ENCODE measurements at regions not wholly inside any gene's neighbourhood (a gene's known extent, or its start where the extent isn't known, plus 50 kb on each side); places are given as distances from the start of the nearest gene placed in this dataset.
A peak's percentile ranks its signal among the peaks of the same experiment; 100 is the strongest.

DNA sequence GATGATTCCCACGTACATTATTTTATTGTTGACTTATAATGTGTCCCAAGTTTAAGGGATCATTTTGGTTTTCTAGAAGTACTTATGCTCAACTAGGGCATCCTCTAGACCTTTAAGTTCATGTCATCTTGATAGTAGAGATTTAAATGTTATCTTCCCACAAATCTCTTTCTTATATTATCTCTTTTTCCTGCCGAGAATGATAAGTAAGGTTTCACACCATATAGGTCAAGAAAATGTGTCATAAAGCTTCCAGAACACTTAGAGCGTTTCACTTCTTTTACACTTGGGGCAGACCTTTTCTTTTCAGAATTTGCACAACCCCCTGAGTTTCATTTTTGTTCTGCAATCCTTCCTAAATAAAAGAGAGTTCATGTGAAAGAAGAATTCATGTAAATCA is 142.0 kb upstream of the CBLB start:
- ChIA-PET POLR2A (interaction anchor here (0.6 kb wide), 2 partner anchors 216 to 266 kb away, joined by 3 to 5 read pairs; no protein-coding TSS in a partner anchor), CTCF (interaction anchor here (1.3 kb wide), 1 partner anchor 1054 kb away, joined by 3 read pairs; no protein-coding TSS in a partner anchor)
- peaks cover 13% of the 10 kb centered on the region for H3F3A ChIP-seq (replicated peaks; ENCODE audit: insufficient read depth)
- H3K4me2 ChIP-seq = no peak overlapping the region
- no peak overlapping the region for H3K9ac ChIP-seq
- H3K9me2 ChIP-seq = no peaks in the 10 kb centered on the region
- H4K20me1 ChIP-seq (ENCODE audit: insufficient read depth) = no peaks in the 10 kb centered on the region
- DNase-seq = no peak
- no peaks in the 10 kb centered on the region; a peak in 1 of 4 replicates for H3K4me1 ChIP-seq (ENCODE audit: control insufficient read depth in 1 of 2, insufficient read depth in 2 of 2, low read depth in 1 of 2, low read length in 1 of 2)
- H2AFZ ChIP-seq (ENCODE audit: low read depth) = no peak overlapping the region
- H3K27ac ChIP-seq (ENCODE audit: low read depth in 2 of 2, low read length in 1 of 2) = no peak overlapping the region
- WGBS (ENCODE audit: low lambda C conversion rate) = 90% methylated on average over 3 of the region's 3 CpGs
- no peaks in the 10 kb centered on the region for H3K27me3 ChIP-seq (ENCODE audit: insufficient read depth)
- no peaks in the 10 kb centered on the region for H3K79me2 ChIP-seq (ENCODE audit: insufficient read depth)
- H3K4me3 ChIP-seq (ENCODE audit: low read depth in 2 of 2, low read length in 1 of 2) = no peak overlapping the region
- H3K36me3 ChIP-seq (replicated peaks in 1 of 2; ENCODE audit: control insufficient read depth in 1 of 2, insufficient read depth in 2 of 2, low read length in 1 of 2) = no peaks in the 10 kb centered on the region
- TF ChIP-seq FOSL2 (IDR thresholded peaks at IDR 0.05; ENCODE audit: borderline replicate concordance, low read depth) (no peak), RXRA (IDR thresholded peaks at IDR 0.05; ENCODE audit: borderline replicate concordance, low read depth) (no peak), SMC3 (IDR thresholded peaks at IDR 0.05; ENCODE audit: low read depth, low read length) (no peak), CHD2 (IDR thresholded peaks at IDR 0.05; ENCODE audit: low read length, partially characterized antibody) (no peak), MEF2A (IDR thresholded peaks at IDR 0.05; ENCODE audit: borderline replicate concordance, low read depth) (no peak), POLR2AphosphoS5 (IDR thresholded peaks at IDR 0.05; ENCODE audit: low read depth, low read length) (no peak), YY1 (IDR thresholded peaks at IDR 0.05; ENCODE audit: low read depth) (no peak)
- TF ChIP-seq, protein P1, sequence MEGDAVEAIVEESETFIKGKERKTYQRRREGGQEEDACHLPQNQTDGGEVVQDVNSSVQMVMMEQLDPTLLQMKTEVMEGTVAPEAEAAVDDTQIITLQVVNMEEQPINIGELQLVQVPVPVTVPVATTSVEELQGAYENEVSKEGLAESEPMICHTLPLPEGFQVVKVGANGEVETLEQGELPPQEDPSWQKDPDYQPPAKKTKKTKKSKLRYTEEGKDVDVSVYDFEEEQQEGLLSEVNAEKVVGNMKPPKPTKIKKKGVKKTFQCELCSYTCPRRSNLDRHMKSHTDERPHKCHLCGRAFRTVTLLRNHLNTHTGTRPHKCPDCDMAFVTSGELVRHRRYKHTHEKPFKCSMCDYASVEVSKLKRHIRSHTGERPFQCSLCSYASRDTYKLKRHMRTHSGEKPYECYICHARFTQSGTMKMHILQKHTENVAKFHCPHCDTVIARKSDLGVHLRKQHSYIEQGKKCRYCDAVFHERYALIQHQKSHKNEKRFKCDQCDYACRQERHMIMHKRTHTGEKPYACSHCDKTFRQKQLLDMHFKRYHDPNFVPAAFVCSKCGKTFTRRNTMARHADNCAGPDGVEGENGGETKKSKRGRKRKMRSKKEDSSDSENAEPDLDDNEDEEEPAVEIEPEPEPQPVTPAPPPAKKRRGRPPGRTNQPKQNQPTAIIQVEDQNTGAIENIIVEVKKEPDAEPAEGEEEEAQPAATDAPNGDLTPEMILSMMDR (IDR thresholded peaks at IDR 0.05) = no peak
- H3K9me3 ChIP-seq = no peaks in the 10 kb centered on the region

GRCh38 chr3:106013971-106014370 is 145.2 kb upstream of the CBLB start:
- TF ChIP-seq TCF12 (IDR thresholded peaks at IDR 0.05) (peak; percentile 47; the same call in 1 of the 2 replicates), TEAD4 (IDR thresholded peaks at IDR 0.05; ENCODE audit: borderline replicate concordance, insufficient read depth) (no peak)
- CTCF ChIA-PET = no interaction called here
- Histone ChIP-seq H3K9me2 (no peaks in the 10 kb centered on the region), H3K4me2 (no peak overlapping the region), H2AFZ (ENCODE audit: low read depth) (0 out of 2 replicates have a peak overlapping the region, but pooled peaks have one; percentile 66), H3K4me3 (ENCODE audit: low read depth in 2 of 2, low read length in 1 of 2) (no peak overlapping the region), H3K27me3 (ENCODE audit: insufficient read depth) (no peaks in the 10 kb centered on the region), H3K36me3 (replicated peaks in 1 of 2; ENCODE audit: control insufficient read depth in 1 of 2, insufficient read depth in 2 of 2, low read length in 1 of 2) (no peaks in the 10 kb centered on the region), H3K4me1 (ENCODE audit: control insufficient read depth in 1 of 2, insufficient read depth in 2 of 2, low read depth in 1 of 2, low read length in 1 of 2) (no peaks in the 10 kb centered on the region), H3K79me2 (ENCODE audit: insufficient read depth) (no peaks in the 10 kb centered on the region; the same call in 1 of the 2 replicates), H4K20me1 (ENCODE audit: insufficient read depth) (no peaks in the 10 kb centered on the region), H3K9ac (no peak overlapping the region), H3F3A (replicated peaks; ENCODE audit: insufficient read depth) (peaks cover 13% of the 10 kb centered on the region), H3K27ac (ENCODE audit: low read depth in 2 of 2, low read length in 1 of 2) (peak overlapping the region in 1 of 2 experiments; percentile 10; a peak in 1 of 4 replicates), H3K9me3 (no peaks in the 10 kb centered on the region)
- POLR2A ChIA-PET = no interaction called here
- WGBS (ENCODE audit: low lambda C conversion rate) = 49% methylated on average over 2 of the region's 2 CpGs
- DNase-seq = no peak

DNA sequence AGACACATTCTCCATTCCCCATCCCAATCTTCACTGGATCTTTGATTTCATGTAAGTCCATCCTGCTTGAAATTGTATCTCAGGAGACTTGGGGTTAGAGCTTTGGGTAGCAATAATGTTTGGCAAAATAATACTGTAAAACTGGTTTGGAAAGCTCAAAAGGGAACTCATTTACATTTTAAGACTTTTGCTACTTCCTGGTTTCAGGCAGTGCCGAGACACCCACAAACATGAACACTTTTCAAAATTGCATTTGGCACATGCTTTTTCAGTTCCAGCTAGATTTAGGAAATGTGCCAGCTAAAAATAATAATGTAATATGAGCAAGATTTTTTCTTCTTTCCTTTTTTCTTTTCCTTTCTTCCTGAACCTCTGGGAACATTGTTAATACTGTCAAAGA is 145.7 kb upstream of the CBLB start:
- 95% methylated on average over 1 of the region's 1 CpG for WGBS (ENCODE audit: low lambda C conversion rate)
- H3K27me3 ChIP-seq (ENCODE audit: insufficient read depth) = no peaks in the 10 kb centered on the region
- peaks cover 13% of the 10 kb centered on the region for H3F3A ChIP-seq (replicated peaks; ENCODE audit: insufficient read depth)
- TF ChIP-seq, protein P2, sequence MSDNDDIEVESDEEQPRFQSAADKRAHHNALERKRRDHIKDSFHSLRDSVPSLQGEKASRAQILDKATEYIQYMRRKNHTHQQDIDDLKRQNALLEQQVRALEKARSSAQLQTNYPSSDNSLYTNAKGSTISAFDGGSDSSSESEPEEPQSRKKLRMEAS (IDR thresholded peaks at IDR 0.05; ENCODE audit: low read depth) = no peak
- TF ChIP-seq NFIC (IDR thresholded peaks at IDR 0.05; ENCODE audit: borderline replicate concordance) = no peak
- no peak for TF ChIP-seq FOXJ3 (CRISPR knock-in tag; IDR thresholded peaks at IDR 0.05)
- no peak for TF ChIP-seq EZH2phosphoT487 (IDR thresholded peaks at IDR 0.05; ENCODE audit: borderline replicate concordance, low read depth)
- TF ChIP-seq, protein P3, sequence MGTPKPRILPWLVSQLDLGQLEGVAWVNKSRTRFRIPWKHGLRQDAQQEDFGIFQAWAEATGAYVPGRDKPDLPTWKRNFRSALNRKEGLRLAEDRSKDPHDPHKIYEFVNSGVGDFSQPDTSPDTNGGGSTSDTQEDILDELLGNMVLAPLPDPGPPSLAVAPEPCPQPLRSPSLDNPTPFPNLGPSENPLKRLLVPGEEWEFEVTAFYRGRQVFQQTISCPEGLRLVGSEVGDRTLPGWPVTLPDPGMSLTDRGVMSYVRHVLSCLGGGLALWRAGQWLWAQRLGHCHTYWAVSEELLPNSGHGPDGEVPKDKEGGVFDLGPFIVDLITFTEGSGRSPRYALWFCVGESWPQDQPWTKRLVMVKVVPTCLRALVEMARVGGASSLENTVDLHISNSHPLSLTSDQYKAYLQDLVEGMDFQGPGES (IDR thresholded peaks at IDR 0.05; ENCODE audit: low read depth, low read length) = no peak
- TF ChIP-seq FOSL2 (IDR thresholded peaks at IDR 0.05; ENCODE audit: borderline replicate concordance, low read depth) = no peak
- TF ChIP-seq TCF12 (IDR thresholded peaks at IDR 0.05) = no peak
- no peak for TF ChIP-seq RAD21 (IDR thresholded peaks at IDR 0.05; ENCODE audit: low read length)
- TF ChIP-seq JUND (IDR thresholded peaks at IDR 0.05) = no peak
- H3K79me2 ChIP-seq (ENCODE audit: insufficient read depth) = no peaks in the 10 kb centered on the region; the same call in 1 of the 2 replicates
- H2AFZ ChIP-seq (ENCODE audit: low read depth) = peak overlapping the region; percentile 66
- H3K9me2 ChIP-seq = no peaks in the 10 kb centered on the region
- ChIA-PET POLR2A (no interaction called here), CTCF (interaction anchor here (1.8 kb wide), 1 partner anchor 15 kb away, joined by 5 read pairs; no protein-coding TSS in a partner anchor)
- H3K36me3 ChIP-seq (replicated peaks in 1 of 2; ENCODE audit: control insufficient read depth in 1 of 2, insufficient read depth in 2 of 2, low read length in 1 of 2) = no peaks in the 10 kb centered on the region
- H3K4me2 ChIP-seq = no peak overlapping the region
- peak overlapping the region in 1 of 2 experiments; percentile 10; a peak in 1 of 4 replicates for H3K27ac ChIP-seq (ENCODE audit: low read depth in 2 of 2, low read length in 1 of 2)
- H3K9me3 ChIP-seq = no peaks in the 10 kb centered on the region
- no peaks in the 10 kb centered on the region for H3K4me1 ChIP-seq (ENCODE audit: control insufficient read depth in 1 of 2, insufficient read depth in 2 of 2, low read depth in 1 of 2, low read length in 1 of 2)
- H3K4me3 ChIP-seq (ENCODE audit: low read depth in 2 of 2, low read length in 1 of 2) = no peak overlapping the region
- DNase-seq = no peak
- H4K20me1 ChIP-seq (ENCODE audit: insufficient read depth) = no peaks in the 10 kb centered on the region
- no peak overlapping the region for H3K9ac ChIP-seq

Measured in SK-N-SH (cell line).